ENCODE measurements at regions not wholly inside any gene's neighbourhood (a gene's known extent, or its start where the extent isn't known, plus 50 kb on each side); places are given as distances from the start of the nearest gene placed in this dataset.

- H3K4me3 ChIP-seq = no peak overlapping the region
- intact Hi-C loops (cut with DNase I) = no loop called here
- no peaks in the 10 kb centered on the region for H3K36me3 ChIP-seq
- no peaks in the 10 kb centered on the region for H3K4me1 ChIP-seq
- H3K9me3 ChIP-seq = no peaks in the 10 kb centered on the region
- H3K27ac ChIP-seq = no peak overlapping the region
- ATAC-seq (no peak), DNase-seq (no peak)
- no peak for TF ChIP-seq CTCF (IDR thresholded peaks at IDR 0.05)
- H3K27me3 ChIP-seq = no peaks in the 10 kb centered on the region
Measured at GRCh38 chr9:29285818-29286217, 1712.5 kb upstream of the C9orf72 start.

GRCh38 chr9:29289365-29289764 lies 1716.1 kb upstream of the C9orf72 start:
- DNase-seq (no peak), ATAC-seq (no peak)
- no peak for TF ChIP-seq CTCF (IDR thresholded peaks at IDR 0.05)
- Histone ChIP-seq H3K9me3 (peaks cover 7% of the 10 kb centered on the region), H3K4me3 (no peak overlapping the region), H3K36me3 (no peaks in the 10 kb centered on the region), H3K27ac (no peak overlapping the region), H3K27me3 (no peaks in the 10 kb centered on the region), H3K4me1 (no peaks in the 10 kb centered on the region)
- intact Hi-C loops (cut with DNase I) = no loop called here

GRCh38 chr9:29290516-29290915 lies 1717.2 kb upstream of the C9orf72 start:
- no peak for DNase-seq
- Histone ChIP-seq H3K4me1 (no peaks in the 10 kb centered on the region), H3K27me3 (no peaks in the 10 kb centered on the region), H3K4me3 (no peak overlapping the region), H3K27ac (no peak overlapping the region), H3K36me3 (no peaks in the 10 kb centered on the region), H3K9me3 (peaks cover 8% of the 10 kb centered on the region)
- intact Hi-C loops (cut with DNase I) = no loop called here
- peak; percentile 65 for ATAC-seq
- no peak for TF ChIP-seq CTCF (IDR thresholded peaks at IDR 0.05)

- Histone ChIP-seq H3K27me3 (no peaks in the 10 kb centered on the region), H3K36me3 (no peaks in the 10 kb centered on the region), H3K27ac (no peak overlapping the region), H3K4me3 (no peak overlapping the region), H3K9me3 (peaks cover 8% of the 10 kb centered on the region), H3K4me1 (no peaks in the 10 kb centered on the region)
- ATAC-seq (no peak), DNase-seq (no peak)
- intact Hi-C loops (cut with DNase I) = no loop called here
- TF ChIP-seq CTCF (IDR thresholded peaks at IDR 0.05) = no peak
Measured at GRCh38 chr9:29297592-29297991, 1724.3 kb upstream of the C9orf72 start.

- H3K36me3 ChIP-seq = no peaks in the 10 kb centered on the region
- no peak overlapping the region for H3K27ac ChIP-seq
- no peaks in the 10 kb centered on the region for H3K27me3 ChIP-seq
- DNase-seq = no peak
- no peaks in the 10 kb centered on the region for H3K4me1 ChIP-seq
- no peak for ATAC-seq
- H3K9me3 ChIP-seq = no peaks in the 10 kb centered on the region
- intact Hi-C loops (cut with DNase I) = no loop called here
- no peak for TF ChIP-seq CTCF (IDR thresholded peaks at IDR 0.05)
- H3K4me3 ChIP-seq = no peak overlapping the region
Measured at GRCh38 chr9:29311221-29311620, 1737.9 kb upstream of the C9orf72 start.

GRCh38 chr9:29312327-29312726 lies 1739.0 kb upstream of the C9orf72 start:
- Histone ChIP-seq H3K4me3 (no peak overlapping the region), H3K4me1 (no peaks in the 10 kb centered on the region), H3K36me3 (no peaks in the 10 kb centered on the region), H3K27ac (no peak overlapping the region), H3K9me3 (no peaks in the 10 kb centered on the region), H3K27me3 (no peaks in the 10 kb centered on the region)
- DNase-seq = no peak
- ATAC-seq = no peak
- intact Hi-C loops (cut with DNase I) = no loop called here
- no peak for TF ChIP-seq CTCF (IDR thresholded peaks at IDR 0.05)
